Thoracic aorta (tissue), 2 donors: ENCODE measurements at regions not wholly inside any gene's neighbourhood (a gene's known extent, or its start where the extent isn't known, plus 50 kb on each side); places are given as distances from the start of the nearest gene placed in this dataset.

ENCODE experiments used
- ATAC-seq: fragments of 150-250 bp; one replicate; pipeline ENCODE4 v1.8.0; 2017; ENCODE audit warnings: low read depth; ENCODE audit not compliant: insufficient number of reproducible peaks, low FRiP score
- DNase-seq: peaks from one replicate; pipeline ENCODE4 v3.0.0-alpha.2; 2020; ENCODE audit warnings: low spot score
- H3K27ac ChIP-seq, 2 donors: fragments of 200-600 bp; sonication (generic); 1 replicate in 1 of 2; 2 replicates in 1 of 2; pipeline ENCODE4 v1.5.1; 2016; ENCODE audit warnings: mild to moderate bottlenecking in 2 of 2, moderate library complexity in 2 of 2
- H3K27me3 ChIP-seq: fragments of 200-600 bp; sonication (generic); replicated peaks from 2 replicates; pipeline ENCODE4 v1.6.0; 2016; ENCODE audit warnings: mild to moderate bottlenecking; ENCODE audit not compliant: insufficient read depth
- H3K36me3 ChIP-seq: fragments of 200-600 bp; sonication (generic); one replicate; pipeline ENCODE4 v1.5.1; 2016
- H3K4me1 ChIP-seq, 2 donors: fragments of 200-600 bp; sonication (generic); 1 replicate in 1 of 2; 2 replicates in 1 of 2; pipeline versions ENCODE4 v1.5.1 to v1.6.0; 2016; ENCODE audit warnings: low read depth in 2 of 2, mild to moderate bottlenecking in 1 of 2; ENCODE audit not compliant: control insufficient read depth in 1 of 2
- H3K4me3 ChIP-seq: fragments of 200-600 bp; sonication (generic); 2 replicates; pipeline ENCODE4 v1.5.1; 2016; ENCODE audit warnings: mild to moderate bottlenecking
- H3K9me3 ChIP-seq: fragments of 200-600 bp; sonication (generic); 2 replicates; pipeline ENCODE4 v1.5.1; 2016
- TF ChIP-seq, protein P1 (sequence below): fragments of 200-600 bp; sonication (generic); IDR thresholded peaks from one replicate; pipeline ENCODE4 v1.5.1; 2019; ENCODE audit warnings: antibody characterized with exemption

DNA sequence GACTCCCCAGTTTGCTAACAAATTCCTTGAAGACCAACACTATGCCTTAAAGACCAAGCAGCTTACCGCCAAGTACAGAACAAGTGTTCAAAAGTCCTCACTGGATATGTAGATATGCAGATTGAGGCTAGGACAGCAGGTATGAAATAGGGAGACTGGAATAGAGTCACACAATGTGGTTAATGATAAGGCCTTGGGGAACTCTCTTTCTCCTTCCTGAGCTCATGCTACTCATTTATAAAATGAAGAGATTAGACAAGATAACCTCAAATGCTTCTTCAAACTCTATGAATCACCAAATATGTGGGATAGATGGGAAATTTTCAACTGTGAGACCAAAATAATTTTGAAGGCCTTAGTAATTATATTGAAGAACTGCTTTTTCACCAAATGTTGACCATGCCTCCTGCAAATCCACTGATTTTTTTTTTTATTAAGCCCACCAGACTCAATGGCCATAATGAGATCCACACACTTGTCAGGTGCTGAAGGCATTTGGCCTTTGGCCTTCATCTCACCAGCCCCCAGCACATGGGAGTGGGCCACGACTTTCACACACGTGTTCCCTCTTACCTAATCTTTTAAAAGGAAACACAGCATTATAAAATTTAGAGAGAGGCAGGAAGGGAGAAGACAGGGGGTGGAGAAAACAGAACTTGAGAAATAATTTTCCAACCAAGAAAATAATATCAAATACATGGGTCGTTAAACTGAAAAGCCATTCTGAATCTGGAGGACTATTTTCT is 181.5 kb downstream of the EN1 start:
- no peak for DNase-seq
- Histone ChIP-seq H3K4me1 (peaks cover 3 to 15% of the 10 kb centered on the region in 2 donors), H3K27me3 (no peaks in the 10 kb centered on the region), H3K9me3 (no peaks in the 10 kb centered on the region), H3K27ac (no peak overlapping the region), H3K36me3 (no peaks in the 10 kb centered on the region), H3K4me3 (no peak overlapping the region)
- TF ChIP-seq, protein P1, sequence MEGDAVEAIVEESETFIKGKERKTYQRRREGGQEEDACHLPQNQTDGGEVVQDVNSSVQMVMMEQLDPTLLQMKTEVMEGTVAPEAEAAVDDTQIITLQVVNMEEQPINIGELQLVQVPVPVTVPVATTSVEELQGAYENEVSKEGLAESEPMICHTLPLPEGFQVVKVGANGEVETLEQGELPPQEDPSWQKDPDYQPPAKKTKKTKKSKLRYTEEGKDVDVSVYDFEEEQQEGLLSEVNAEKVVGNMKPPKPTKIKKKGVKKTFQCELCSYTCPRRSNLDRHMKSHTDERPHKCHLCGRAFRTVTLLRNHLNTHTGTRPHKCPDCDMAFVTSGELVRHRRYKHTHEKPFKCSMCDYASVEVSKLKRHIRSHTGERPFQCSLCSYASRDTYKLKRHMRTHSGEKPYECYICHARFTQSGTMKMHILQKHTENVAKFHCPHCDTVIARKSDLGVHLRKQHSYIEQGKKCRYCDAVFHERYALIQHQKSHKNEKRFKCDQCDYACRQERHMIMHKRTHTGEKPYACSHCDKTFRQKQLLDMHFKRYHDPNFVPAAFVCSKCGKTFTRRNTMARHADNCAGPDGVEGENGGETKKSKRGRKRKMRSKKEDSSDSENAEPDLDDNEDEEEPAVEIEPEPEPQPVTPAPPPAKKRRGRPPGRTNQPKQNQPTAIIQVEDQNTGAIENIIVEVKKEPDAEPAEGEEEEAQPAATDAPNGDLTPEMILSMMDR: no peak
- ATAC-seq: no peak

DNA sequence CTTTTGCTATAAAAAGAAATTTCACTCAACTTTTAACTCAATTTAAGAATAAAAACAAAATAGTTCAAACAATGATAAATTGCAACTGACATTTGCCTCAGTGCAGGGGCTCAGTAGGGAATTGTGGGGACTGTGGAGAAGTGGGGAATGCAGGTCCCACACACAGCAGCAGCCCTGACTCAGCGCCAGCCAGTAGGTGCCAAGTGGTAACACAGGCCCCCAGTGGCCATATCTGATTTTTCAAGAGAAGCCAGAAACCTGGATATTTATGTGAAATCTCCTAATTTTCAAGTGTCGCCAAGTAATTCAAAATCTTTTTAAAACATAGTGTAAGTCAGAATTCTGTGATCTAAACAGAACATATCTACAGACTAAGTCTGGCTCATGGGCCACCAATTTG is 186.3 kb downstream of the EN1 start:
- Histone ChIP-seq H3K36me3 (no peaks in the 10 kb centered on the region), H3K27me3 (no peaks in the 10 kb centered on the region), H3K27ac (no peak overlapping the region), H3K4me3 (no peak overlapping the region), H3K9me3 (no peaks in the 10 kb centered on the region), H3K4me1 (no peaks in the 10 kb centered on the region)
- ATAC-seq: no peak
- DNase-seq: no peak
- TF ChIP-seq, protein P1: no peak

DNA sequence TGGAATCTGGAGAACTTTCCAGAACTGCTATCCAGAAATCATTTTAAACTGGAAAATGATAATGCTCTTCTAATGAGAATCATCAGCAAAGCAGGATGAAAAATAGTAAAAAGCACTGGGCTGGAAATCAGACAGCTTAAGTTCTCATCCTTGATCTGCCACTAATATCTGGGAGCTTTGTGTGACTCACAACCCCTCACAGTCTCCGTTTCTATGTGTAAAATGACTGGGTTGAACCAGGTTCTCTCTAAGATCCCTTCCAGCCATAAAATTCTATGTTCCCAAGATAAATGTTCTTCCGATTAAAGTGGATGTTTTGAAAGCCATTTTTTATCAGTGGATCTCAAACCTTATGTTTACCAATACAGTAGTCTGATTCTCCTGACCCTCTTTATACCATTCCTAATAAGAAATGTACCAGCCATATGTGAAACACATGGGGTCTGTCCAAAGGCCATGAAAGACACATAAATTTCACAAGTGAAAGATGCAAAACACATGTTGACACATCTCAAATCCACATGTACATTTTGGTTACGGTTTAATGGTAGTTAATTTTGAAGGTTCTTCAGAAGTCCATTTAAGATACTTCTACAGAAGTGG is 188.8 kb downstream of the EN1 start:
- TF ChIP-seq, protein P1: no peak

DNA sequence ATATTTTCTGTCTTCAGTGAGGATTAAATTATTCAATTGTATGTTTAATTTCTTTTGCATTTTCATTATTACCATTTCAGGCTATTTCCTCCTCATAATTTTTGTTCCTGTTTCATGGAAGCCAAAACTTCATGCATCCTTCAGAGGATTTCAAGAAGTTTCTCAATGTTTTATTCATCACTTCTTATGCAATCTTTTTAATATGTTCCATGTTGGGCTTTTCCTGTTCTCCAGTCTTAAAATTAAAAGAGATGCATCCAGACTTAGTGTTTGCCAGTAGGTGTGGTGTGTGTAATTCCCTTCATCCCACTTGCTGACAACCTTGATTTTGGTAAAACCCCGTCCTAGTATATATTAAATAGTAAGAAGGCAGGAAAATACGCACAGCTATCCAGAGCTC is 190.0 kb downstream of the EN1 start:
- Histone ChIP-seq H3K27ac (no peak overlapping the region), H3K27me3 (no peaks in the 10 kb centered on the region), H3K4me3 (no peak overlapping the region), H3K36me3 (no peaks in the 10 kb centered on the region), H3K4me1 (no peaks in the 10 kb centered on the region), H3K9me3 (no peaks in the 10 kb centered on the region)
- DNase-seq (no peak), ATAC-seq (no peak)
- TF ChIP-seq, protein P1: no peak

More for the DNA sequence above, 188.8 kb downstream of the EN1 start:
- DNase-seq (no peak), ATAC-seq (no peak)
- Histone ChIP-seq H3K4me1 (no peaks in the 10 kb centered on the region), H3K4me3 (no peak overlapping the region), H3K9me3 (no peaks in the 10 kb centered on the region), H3K27ac (no peak overlapping the region), H3K36me3 (no peaks in the 10 kb centered on the region), H3K27me3 (no peaks in the 10 kb centered on the region)

DNA sequence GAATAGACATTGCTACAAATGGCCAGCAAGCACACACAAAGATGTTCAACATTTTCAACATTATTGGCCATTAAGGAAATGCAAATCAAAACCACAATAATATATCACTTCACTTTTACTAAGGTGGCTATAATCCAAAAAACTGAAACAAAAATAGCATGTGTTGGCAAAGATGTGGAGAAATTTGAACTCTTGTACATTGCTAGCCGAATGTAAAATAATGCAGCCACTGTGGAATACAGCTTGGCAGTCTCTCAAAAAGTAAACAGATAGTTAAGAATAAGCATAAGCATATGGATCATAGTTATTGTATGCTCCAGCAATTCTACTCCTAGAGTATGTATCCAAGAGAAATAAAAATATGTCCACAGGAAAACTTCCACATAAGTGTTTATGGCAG is 192.5 kb downstream of the EN1 start:
- Histone ChIP-seq H3K36me3 (no peaks in the 10 kb centered on the region), H3K27me3 (no peaks in the 10 kb centered on the region), H3K9me3 (no peaks in the 10 kb centered on the region), H3K4me1 (no peaks in the 10 kb centered on the region), H3K27ac (no peak overlapping the region), H3K4me3 (no peak overlapping the region)
- no peak for DNase-seq
- no peak for ATAC-seq
- TF ChIP-seq, protein P1: no peak
